H1 (cell line): ENCODE measurements at regions not wholly inside any gene's neighbourhood (a gene's known extent, or its start where the extent isn't known, plus 50 kb on each side); places are given as distances from the start of the nearest gene placed in this dataset.

Experiments used
- CHD2 ChIP-seq: IDR thresholded peaks from 2 replicates; pipeline ENCODE4 v1.6.1; 2012; ENCODE audit warnings: low read length, improper control_type of control experiment
- CHD7 ChIP-seq: fragments of 300-600 bp; sonication (generic); IDR thresholded peaks from 2 replicates; pipeline ENCODE4 v1.7.1; 2012; ENCODE audit warnings: low read length, moderate library complexity, mild to moderate bottlenecking, inconsistent platforms; ENCODE audit not compliant: insufficient replicate concordance
- EZH2 ChIP-seq: fragments of 200-600 bp; sonication (generic); IDR thresholded peaks from 2 replicates; pipeline ENCODE4 v1.7.1; 2012; ENCODE audit warnings: low read depth, mild to moderate bottlenecking, moderate library complexity, low read length, inconsistent platforms; ENCODE audit not compliant: severe bottlenecking
- GABPA ChIP-seq: IDR thresholded peaks from 2 replicates; pipeline ENCODE4 v1.6.1; 2011; ENCODE audit warnings: mild to moderate bottlenecking, low read length, moderate library complexity, borderline replicate concordance; ENCODE audit not compliant: insufficient read depth
- JUND ChIP-seq: IDR thresholded peaks from 2 replicates; pipeline ENCODE4 v1.6.1; 2011; ENCODE audit warnings: mild to moderate bottlenecking, improper control_type of control experiment, low read length
- POLR2A ChIP-seq, 2 experiments: IDR thresholded peaks; 1 replicate in 1 of 2; 2 replicates in 1 of 2; pipeline ENCODE4 v1.6.1; 2011; ENCODE audit warnings: low read depth in 2 of 2, low read length in 2 of 2, mild to moderate bottlenecking in 2 of 2; ENCODE audit errors: control extremely low read depth in 1 of 2
- RFX5 ChIP-seq: IDR thresholded peaks from 2 replicates; pipeline ENCODE4 v1.6.1; 2011; ENCODE audit warnings: low read depth, low read length, improper control_type of control experiment, borderline replicate concordance
- TAF1 ChIP-seq: IDR thresholded peaks from 2 replicates; pipeline ENCODE4 v1.6.1; 2011; ENCODE audit warnings: mild to moderate bottlenecking, low read depth, low read length
- YY1 ChIP-seq: IDR thresholded peaks from 2 replicates; pipeline ENCODE4 v1.6.1; 2011; ENCODE audit warnings: low read depth, mild to moderate bottlenecking, low read length
- TF ChIP-seq, protein P1 (sequence below), 3 experiments: IDR thresholded peaks; 1 replicate in 2 of 3; 2 replicates in 1 of 3; pipeline versions ENCODE4 v1.5.1 to v1.6.1; 2011; ENCODE audit warnings: low read length in 3 of 3, mild to moderate bottlenecking in 3 of 3, inconsistent platforms in 2 of 3, low read depth in 1 of 3, moderate library complexity in 1 of 3; ENCODE audit not compliant: insufficient read depth in 1 of 3; ENCODE audit errors: control extremely low read depth in 1 of 3

DNA sequence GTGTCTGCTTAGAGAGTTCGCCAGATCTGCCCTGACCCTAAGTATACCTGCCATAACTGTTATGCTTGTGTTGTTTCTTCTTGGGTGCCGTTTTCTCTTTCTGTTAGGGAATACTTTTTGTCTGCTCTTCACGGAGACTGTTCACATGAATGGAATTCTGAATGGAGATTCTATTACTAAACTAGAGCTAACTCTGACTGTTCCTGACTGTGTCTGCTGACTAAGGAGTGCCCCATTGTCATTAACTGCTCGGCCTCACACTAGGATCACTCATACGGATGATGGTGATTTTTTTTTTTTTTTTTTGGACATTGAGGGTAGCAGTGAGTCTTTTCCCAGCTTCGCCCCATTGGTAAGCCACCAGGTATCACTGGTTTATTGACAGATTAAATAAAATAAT lies 104.8 kb upstream of the SLC8A1 start:
- no peak for TF ChIP-seq EZH2
- TF ChIP-seq, protein P1, sequence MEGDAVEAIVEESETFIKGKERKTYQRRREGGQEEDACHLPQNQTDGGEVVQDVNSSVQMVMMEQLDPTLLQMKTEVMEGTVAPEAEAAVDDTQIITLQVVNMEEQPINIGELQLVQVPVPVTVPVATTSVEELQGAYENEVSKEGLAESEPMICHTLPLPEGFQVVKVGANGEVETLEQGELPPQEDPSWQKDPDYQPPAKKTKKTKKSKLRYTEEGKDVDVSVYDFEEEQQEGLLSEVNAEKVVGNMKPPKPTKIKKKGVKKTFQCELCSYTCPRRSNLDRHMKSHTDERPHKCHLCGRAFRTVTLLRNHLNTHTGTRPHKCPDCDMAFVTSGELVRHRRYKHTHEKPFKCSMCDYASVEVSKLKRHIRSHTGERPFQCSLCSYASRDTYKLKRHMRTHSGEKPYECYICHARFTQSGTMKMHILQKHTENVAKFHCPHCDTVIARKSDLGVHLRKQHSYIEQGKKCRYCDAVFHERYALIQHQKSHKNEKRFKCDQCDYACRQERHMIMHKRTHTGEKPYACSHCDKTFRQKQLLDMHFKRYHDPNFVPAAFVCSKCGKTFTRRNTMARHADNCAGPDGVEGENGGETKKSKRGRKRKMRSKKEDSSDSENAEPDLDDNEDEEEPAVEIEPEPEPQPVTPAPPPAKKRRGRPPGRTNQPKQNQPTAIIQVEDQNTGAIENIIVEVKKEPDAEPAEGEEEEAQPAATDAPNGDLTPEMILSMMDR (IDR thresholded peaks at IDR 0.05; ENCODE audit: control extremely low read depth in 1 of 3, insufficient read depth in 1 of 3, low read depth in 1 of 3, low read length in 3 of 3): no peak
- TF ChIP-seq CHD7: no peak
- no peak for TF ChIP-seq GABPA
- no peak for TF ChIP-seq CHD2
- TF ChIP-seq POLR2A (IDR thresholded peaks at IDR 0.05; ENCODE audit: control extremely low read depth in 1 of 2, low read depth in 2 of 2, low read length in 2 of 2): no peak
- TF ChIP-seq JUND: no peak
- TF ChIP-seq YY1: no peak
- no peak for TF ChIP-seq RFX5
- TF ChIP-seq TAF1: no peak
